GM19467 (cell line): ENCODE measurements at regions not wholly inside any gene's neighbourhood (a gene's known extent, or its start where the extent isn't known, plus 50 kb on each side); places are given as distances from the start of the nearest gene placed in this dataset.

Source experiments
- ATAC-seq: cut with Tn5 transposase; IDR thresholded peaks from one replicate; pipeline ENCODE4 v1.9.1; 2021; ENCODE audit warnings: mild to moderate bottlenecking, moderate library complexity; ENCODE audit not compliant: unreplicated experiment

GRCh38 chr10:131683281-131683861 is 217.4 kb upstream of the PPP2R2D start:
- ATAC-seq: no peak

- ATAC-seq: no peak
Observed at GRCh38 chr10:131683941-131684340, 216.9 kb upstream of the PPP2R2D start.

GRCh38 chr10:131685007-131685406 is 215.8 kb upstream of the PPP2R2D start:
- no peak for ATAC-seq

GRCh38 chr10:131685576-131685975 is 215.2 kb upstream of the PPP2R2D start:
- ATAC-seq: no peak

GRCh38 chr10:131686781-131687420 is 213.9 kb upstream of the PPP2R2D start:
- no peak for ATAC-seq

- no peak for ATAC-seq
Observed at GRCh38 chr10:131688304-131688703, 212.5 kb upstream of the PPP2R2D start.

- no peak for ATAC-seq
Observed at GRCh38 chr10:131689016-131689415, 211.8 kb upstream of the PPP2R2D start.

GRCh38 chr10:131689486-131689885 is 211.3 kb upstream of the PPP2R2D start:
- no peak for ATAC-seq

- ATAC-seq: no peak
Observed at GRCh38 chr10:131689954-131690757, 210.7 kb upstream of the PPP2R2D start.

GRCh38 chr10:131690805-131691239 is 210.0 kb upstream of the PPP2R2D start:
- no peak for ATAC-seq

GRCh38 chr10:131691481-131692090 is 209.2 kb upstream of the PPP2R2D start:
- no peak for ATAC-seq

GRCh38 chr10:131692176-131692575 is 208.6 kb upstream of the PPP2R2D start:
- ATAC-seq: no peak

- ATAC-seq: no peak
Observed at GRCh38 chr10:131692686-131693334, 208.0 kb upstream of the PPP2R2D start.

GRCh38 chr10:131693766-131694165 is 207.0 kb upstream of the PPP2R2D start:
- ATAC-seq: no peak

GRCh38 chr10:131694168-131694780 is 206.5 kb upstream of the PPP2R2D start:
- ATAC-seq: no peak

GRCh38 chr10:131694781-131695495 is 205.9 kb upstream of the PPP2R2D start:
- ATAC-seq: no peak

GRCh38 chr10:131695496-131696165 is 205.2 kb upstream of the PPP2R2D start:
- no peak for ATAC-seq

- no peak for ATAC-seq
Observed at GRCh38 chr10:131697476-131698128, 203.2 kb upstream of the PPP2R2D start.

GRCh38 chr10:131698232-131698631 is 202.6 kb upstream of the PPP2R2D start:
- no peak for ATAC-seq
